GM18861 (cell line): ENCODE measurements at regions not wholly inside any gene's neighbourhood (a gene's known extent, or its start where the extent isn't known, plus 50 kb on each side); places are given as distances from the start of the nearest gene placed in this dataset.
"Not testable (repeated sequence)": the region's sequence is repeated elsewhere in the genome, so short reads cannot be mapped to it uniquely, and the experiment has no call there.

Experiments used
- ATAC-seq: cut with Tn5 transposase; IDR thresholded peaks from one replicate; pipeline ENCODE4 v1.9.1; 2021; ENCODE audit not compliant: unreplicated experiment

DNA sequence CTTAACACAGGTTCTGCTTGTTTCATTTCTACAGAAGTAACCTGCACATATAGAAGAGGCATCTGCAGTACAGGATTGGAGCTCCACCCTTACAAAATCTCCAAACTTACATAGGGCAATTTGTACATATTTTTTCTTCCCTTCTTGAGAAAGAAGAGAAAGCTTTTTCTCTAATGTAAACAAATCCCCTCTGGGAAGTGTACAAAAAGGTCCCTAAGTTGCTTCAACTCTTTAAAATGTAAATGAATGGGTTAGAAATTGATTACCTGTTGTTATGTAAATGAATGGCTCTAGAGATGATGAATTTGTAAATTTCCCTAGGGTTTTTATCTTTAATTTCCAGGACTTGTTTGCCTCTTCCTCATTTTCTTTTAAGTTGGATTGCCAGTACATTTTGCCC lies 1183.7 kb downstream of the MRPL39 start:
- no peak for ATAC-seq

DNA sequence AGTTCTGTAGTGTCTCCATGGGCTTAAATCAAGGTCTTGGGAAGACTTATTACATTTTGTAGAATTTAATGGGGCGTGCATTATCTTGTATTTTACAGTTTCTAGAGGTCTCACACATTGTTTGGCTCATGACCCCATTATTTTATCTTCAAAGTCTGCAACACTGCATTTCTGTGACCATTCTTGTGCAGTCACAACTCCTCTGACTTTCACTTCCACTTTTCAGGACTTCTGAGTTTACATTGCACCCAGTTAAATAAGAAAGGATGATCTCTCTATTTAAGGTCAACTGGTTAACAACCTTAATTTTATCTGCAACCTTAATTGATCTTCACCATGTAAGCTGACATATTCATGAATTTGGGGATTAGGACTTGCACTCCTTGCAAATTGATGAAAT lies 1186.6 kb downstream of the MRPL39 start:
- no peak for ATAC-seq

DNA sequence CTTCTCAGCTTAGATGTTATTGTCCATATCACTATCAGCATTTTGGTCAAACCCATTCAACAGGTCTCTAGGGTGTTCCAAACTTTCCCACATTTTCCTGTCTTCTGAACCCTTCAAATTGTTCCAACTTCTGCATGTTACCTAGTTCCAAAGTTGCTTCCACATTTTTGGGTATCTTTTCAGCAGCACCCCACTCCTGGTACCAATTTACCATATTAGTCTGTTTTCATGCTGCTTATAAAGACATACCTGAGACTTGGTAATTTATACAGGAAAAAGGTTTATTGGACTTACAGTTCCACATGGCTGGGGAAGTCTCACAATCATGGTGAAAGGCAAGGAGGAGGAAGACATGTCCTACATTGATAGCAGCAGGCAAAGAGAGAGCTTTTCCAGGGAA lies 1187.6 kb downstream of the MRPL39 start:
- not testable (repeated sequence) for ATAC-seq

DNA sequence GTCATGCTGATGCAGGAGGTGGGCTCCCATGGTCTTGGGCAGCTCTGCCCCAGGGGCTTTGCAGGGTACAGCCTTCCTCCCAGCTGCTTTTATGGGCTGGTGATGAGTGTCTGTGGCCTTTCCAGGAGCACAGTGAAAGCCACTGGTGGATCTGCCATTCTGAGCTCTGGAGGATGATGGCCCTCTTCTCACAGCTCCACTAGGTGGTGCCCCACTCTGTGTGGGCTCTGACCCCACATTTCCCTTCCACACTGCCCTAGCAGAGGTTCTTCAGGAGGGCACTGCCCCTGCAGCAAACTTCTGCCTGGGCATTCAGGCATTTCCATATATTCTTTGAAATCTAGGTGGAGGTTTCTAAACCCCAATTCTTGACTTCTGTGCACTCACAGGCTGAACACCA lies 1188.6 kb downstream of the MRPL39 start:
- ATAC-seq, result no peak

DNA sequence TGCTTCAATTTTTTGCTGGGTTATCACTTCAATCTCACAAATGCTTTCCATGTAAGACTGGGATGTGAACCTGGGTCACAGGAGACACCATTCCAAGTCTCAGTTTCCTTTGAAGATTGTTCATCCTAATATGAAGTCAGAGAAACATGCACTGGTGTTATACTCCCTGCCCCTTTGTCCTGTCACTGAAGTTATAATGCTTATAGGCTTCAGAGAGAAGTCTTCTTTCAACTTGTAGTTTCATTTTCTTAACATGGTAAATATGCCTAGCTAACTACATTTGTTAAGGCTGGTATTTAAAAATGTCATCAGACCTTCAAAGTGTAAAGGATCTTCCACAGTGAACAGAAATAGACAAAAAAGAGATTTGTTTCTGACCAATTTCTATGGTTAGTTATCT lies 1195.9 kb downstream of the MRPL39 start:
- no peak for ATAC-seq

DNA sequence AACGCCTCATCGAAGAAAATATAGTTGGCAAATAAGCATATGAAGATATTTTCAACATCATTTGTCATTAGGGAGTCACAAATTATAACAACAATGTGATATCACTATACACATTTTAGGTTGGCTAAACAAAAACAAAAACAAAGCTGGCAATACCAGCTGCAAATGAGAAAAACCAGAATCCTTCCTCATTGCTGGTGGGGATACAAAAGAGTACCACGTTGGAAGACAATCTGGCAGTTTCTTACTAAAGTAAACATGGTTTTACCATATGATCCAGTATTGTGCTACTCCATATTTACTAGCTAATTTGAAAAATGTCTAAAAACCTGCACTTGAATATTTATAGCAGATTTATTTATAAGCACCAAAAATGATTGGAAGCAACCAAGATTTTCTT lies 1204.1 kb downstream of the MRPL39 start:
- ATAC-seq, result no peak

DNA sequence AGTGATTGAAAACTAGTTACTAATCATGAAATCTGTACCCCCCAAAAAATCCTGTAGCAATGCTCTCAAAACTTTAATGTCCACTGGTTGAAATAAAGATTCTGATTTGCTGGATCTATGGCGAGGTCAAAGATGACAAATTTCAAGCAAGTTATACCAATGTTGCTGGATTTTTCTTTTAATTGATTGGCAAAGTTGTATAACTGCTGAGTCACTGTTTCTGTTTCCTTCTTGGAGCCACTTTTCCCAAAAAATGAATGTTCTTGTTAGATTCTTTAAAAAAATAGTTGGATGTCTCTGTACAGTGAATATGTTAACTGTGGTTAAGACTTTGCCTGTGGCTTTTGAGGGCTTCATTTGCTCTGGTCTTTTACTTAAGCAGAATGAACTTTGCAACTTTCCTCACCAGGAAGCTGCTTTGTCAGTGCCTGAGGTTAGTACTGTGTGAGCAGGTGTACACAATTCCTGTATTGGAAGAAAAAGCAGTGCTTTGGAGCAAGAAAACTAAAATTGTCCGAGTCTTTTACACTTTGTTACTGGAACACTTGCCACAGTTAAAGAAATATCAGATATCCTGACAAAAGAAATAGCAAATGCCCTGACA lies 1211.9 kb downstream of the MRPL39 start:
- no peak for ATAC-seq

DNA sequence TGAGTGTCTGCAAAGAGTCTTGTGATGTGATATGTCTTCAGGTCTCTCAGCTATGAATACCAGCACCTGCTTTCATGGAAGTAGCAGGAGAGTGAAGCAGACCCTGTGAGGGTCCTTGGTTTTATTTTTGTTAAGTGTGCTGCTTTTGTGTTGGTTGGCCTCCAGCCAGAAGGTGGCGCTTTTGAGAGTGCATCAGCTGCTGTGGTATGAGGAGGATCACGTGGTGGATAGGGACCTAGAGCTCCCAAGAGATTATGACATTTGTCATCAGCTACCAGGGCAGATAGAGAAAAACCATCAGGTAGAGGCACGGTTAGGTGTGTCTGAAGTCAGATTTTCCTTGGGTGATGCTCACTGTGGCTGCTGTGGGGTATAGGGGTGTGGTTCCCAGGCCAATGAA lies 1232.1 kb downstream of the MRPL39 start:
- no peak for ATAC-seq

DNA sequence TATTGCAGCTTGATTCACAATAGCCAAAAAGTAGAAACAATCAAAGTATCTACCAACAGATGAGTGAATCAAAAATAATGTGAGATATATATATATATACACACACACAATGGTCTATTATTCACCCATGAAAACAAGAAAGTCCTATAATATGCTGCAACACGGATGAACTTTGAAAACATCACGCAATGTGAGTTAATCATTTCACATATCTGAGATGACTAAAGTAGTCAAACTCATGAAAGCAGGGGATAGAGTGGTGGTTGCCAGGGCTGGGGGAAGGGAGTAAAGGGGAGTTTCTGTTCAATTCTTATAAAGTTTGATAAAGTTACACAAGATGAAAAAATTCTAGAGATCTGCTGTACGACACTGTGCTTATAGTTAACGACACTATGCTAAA lies 1234.8 kb downstream of the MRPL39 start:
- ATAC-seq, result no peak

DNA sequence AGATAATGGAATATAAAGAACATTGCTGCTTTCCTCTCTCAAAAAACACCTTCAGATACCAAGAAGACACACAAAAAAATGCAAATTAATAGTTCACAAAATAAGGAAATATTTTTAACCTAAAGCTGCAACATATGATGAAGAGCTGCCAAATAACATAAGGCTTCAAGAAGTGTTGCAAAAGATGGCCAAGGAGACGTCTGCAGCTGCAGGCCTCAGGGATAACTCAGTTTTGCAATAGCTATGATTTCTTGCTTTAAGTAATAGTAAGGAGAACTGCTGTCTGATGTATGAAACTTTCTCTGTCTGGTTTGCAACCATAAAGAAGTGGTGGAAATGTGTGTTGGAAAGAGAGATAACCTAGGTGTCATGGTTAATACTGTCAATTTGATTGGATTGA lies 1237.5 kb downstream of the MRPL39 start:
- no peak for ATAC-seq

DNA sequence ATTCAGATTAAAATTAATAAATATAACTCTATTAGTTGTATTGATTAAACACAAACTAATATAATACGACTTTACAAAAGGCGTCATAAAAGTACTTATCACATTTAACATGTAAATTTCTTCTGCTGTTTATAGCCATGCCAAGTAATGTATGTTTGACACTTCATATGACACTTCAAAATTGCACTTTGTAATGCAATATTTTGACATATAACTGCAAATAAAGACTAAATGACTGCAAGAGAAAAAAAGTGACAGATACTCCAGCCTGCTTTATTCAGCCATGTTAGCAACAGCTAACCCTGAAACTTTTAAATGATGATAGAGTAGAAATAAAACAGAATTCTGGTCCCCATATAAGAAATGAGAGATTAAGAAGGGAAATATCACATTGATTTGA lies 1238.0 kb downstream of the MRPL39 start:
- no peak for ATAC-seq

DNA sequence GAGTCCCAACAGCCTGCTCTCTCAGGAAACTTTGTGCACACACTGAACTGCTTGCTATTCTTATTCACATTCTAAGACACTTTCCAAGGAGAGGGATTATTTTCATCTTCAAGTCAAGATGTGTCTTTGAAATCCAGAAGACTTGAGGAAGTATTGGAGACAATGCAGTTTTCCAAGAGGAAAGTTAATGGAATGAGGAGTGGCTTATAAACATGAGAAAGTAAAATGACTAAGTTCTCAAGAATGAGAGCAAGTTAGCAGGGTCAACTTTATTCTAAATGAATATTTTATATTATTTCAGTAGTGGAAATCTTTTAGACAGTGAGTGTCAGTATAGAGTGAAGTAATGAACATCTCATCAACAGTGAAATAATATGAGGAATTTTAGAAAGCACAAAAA lies 1239.3 kb downstream of the MRPL39 start:
- ATAC-seq, result no peak

DNA sequence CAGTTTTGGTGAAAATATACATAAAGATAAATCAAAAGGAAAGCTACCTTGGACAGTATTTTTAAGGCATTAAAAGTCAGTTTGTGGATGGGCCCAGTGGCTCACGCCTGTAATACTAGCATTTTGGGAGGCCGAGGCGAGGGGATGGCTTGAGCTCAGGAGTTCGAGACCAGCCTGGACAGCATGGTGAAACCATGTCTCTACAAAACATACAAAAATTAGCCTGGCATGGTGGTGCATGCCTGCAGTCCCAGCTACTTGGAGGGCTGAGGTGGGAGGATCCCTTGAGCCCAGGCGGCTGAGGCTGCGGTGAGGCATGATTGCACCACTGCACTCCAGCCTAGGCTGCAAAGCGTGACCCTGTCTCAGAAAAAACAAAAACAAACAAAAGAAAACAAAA lies 1253.8 kb downstream of the MRPL39 start:
- no peak for ATAC-seq

DNA sequence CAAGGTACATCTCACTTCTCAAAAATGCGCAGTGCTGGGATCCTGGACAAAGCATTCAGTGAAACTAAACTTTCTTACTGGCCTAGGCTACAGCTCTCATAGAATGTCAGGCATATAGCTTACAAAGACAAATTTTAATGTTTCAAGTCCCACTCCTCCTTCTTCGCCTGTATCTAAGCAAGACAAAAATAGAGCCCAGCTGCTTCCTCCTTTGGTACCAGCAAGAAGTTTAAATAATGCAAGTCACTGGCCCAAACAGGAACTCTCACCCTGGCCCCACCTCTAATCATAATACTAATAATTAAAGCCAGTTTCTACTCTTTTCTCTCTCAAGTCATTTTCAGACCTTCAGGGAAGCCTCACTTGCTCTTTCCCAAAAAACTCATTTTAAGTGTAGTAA lies 1267.9 kb downstream of the MRPL39 start:
- no peak for ATAC-seq

DNA sequence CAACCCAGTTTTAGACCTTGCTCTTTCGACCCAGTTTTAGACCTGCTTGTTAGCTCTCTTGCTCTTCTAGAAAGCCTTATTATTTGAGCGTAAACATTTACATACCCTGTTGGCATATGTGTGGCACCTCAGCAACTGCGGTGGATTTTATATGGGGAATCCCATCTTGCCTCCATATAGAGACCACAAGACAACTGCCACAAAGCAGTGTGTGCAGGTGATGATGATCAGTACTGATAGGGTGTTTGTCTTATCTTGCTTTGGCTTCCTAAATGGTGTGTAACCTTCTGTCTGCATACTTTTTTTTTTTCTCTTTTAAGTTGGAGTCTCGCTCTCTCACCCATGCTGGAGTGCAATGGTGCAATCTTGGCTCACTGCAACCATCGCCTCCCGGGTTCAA lies 1270.8 kb downstream of the MRPL39 start:
- no peak for ATAC-seq

DNA sequence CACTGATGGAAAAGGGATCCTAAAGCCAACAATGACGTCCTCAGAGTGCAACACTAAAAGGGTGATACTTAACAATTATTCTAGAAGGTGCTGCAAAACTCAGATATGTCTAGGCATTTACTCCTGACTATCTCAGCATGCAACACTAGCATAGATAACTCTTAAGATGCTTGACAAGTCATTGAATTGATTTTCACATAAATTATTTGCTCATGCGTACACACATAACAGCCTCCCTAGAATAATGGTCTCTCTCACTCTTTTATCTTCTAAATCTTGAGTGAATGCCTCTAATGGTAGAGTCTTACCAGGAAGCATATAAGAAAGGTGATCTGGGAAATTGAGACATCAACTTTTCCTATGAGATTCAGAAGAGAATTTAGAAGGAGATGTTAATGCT lies 1283.7 kb downstream of the MRPL39 start:
- no peak for ATAC-seq

DNA sequence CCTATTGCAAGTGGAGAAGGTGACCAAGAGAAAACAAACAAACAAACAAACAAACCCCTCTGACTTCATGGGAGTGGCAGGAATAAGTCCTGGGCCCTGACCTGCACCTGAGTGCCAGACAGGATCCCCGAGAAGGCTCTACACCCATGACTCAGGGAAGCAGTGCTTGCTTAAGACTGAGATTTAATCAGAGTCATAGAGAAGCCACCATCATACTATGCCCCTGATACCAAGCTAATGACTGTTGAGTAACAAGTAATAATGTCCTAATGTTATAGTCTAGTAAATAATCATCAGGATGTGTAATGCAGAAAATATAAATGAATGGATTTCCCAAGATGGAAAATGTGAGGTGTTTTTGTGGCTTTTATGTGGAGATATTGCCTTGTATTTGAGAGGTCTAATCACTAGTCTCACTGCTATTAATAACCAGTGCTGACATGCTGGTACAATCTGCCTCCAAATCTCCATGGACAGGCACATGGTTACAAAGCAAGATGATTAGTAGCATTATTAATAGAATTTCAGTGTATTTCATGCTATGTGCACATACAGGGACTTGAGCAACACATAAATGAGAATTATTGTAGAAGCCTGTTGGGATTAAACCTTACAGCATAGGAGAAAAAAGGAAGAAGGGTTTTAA lies 1290.9 kb downstream of the MRPL39 start:
- ATAC-seq, result no peak

DNA sequence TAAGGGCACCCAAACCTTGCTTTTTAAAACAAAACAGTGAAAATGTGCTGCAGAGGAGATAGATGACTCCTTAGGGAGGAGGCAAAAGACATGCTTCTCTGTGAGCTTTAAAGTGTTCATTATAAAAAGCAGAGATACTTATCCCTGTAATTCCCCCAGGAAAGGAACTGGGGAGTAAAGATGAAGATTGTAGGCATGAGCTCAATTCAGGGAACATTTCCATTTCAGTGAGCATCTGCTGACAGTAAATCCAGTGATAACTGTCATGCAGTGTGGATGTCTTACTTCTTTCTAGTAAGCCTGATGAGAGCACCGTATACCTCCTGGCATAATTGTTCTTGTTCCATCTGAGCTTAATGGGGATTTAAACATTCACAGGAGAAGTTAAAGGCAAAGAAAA lies 1296.5 kb downstream of the MRPL39 start:
- no peak for ATAC-seq

DNA sequence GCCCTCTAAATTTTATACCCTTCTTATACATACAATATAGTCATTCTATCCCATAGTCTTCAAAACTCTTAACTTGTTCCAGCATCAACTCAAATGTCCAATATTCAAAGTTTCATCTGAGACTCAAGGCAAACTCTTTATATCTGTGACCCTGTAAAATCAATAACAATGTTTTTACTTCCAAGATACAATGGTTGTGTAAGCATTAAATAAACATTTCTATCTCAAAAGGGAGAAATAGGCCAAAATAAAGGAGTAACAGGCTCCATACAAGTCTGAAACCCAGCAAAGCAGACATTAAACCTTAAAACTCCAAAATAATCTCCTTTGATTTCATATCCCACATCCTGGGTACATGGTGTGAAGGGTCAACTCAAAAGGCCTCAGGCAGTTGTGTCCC lies 1299.1 kb downstream of the MRPL39 start:
- no peak for ATAC-seq

DNA sequence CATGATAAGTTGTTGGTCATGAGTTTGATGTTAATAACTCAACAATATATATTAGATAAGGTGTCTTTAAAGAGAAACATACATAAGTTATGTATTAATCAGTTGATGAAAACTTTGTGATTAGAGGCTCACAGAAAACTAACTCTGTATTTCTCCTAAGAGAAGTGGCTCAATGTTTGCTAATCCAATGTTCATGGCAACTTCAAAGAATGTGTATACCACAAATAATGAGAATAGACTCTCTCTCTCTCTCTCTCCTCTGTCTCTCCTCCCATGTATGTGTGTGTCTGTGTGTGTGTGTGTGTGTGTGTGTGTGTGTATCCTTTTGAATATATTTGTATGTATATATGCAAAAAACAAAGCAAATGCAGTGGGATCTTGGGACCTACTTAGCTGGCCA lies 1304.9 kb downstream of the MRPL39 start:
- no peak for ATAC-seq

DNA sequence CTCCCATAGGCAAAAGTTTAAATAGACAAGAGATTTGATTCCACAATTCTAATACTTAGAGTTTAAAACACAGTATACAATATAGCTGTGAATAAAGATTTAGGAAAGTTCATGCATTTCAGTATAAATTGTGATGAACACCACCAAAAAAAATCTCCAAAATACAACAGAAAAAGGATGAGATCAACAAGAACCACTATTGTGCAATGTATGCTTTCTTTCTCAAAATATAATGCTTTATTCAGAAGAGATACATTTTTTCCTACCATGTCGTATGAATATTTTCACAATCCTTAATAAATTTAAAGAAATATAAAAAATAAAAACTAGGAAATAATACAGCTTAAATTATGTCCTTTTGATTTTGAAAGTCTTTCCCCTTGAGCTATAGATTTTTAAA lies 1309.2 kb downstream of the MRPL39 start:
- ATAC-seq, result no peak

DNA sequence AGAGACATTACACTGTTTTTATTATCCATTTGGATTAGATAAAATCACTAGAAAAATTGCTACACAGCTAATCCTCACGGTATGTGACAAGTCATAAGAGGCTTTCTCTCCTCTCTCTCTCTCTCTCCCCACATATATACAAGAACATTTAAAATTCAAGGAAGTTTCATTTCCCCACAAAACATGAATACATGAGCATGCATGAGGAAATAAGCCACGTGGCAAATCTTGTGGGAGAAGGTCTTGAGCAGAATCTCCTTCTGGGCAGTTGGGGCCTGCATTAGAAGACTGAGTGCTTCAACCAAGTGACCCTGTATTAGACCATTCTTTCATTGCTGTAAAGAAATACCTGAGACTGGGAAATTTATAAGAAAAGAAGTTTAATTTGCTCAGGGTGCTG lies 1313.1 kb downstream of the MRPL39 start:
- no peak for ATAC-seq

DNA sequence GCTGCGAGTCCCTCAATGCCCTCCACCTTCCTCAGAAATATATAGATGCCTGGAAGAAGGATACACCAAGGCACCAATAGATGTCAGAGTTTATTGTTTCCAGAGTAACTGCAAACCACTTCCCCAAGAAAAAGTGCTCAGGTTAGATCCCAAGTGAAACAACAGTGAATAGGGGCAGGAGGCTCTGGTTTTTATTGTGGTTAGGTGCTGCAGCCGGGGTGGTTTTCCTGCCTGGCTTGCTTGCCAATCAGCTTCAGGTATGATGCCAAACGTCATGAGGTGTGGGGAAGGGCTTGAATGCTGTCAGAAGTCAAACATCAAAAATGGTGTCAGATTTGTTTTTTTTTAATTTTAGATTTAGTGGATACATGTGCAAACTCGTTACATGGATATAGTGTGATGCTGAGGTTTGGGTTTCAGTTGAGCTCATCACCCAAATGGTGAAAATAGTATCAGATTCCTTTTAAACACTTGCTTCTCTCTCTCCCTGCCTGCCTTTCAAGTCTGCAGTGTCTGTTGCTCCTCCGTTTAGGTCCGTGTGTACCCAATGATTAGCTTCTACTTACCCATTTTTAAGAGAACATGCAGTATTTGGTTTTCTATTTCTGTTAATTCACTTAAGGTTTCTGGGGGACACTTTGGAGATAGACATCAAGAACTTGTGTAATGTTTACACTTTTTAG lies 1317.0 kb downstream of the MRPL39 start:
- ATAC-seq, result no peak
